Heart left ventricle (tissue), 13 donors: ENCODE measurements at regions not wholly inside any gene's neighbourhood (a gene's known extent, or its start where the extent isn't known, plus 50 kb on each side); places are given as distances from the start of the nearest gene placed in this dataset.

ENCODE experiments used
- CTCF ChIP-seq, 12 donors: fragments of 200-600 bp; sonication (generic) in 4 of 12; IDR thresholded peaks; one replicate each; pipeline versions ENCODE4 v1.5.0 to v1.8.0; 2018 to 2022; ENCODE audit warnings: antibody characterized with exemption in 12 of 12, mild to moderate bottlenecking in 5 of 12
- POLR2A ChIP-seq, 2 donors: fragments of 450-650 bp; IDR thresholded peaks; one replicate each; pipeline ENCODE4 v1.6.1; 2017; ENCODE audit warnings: antibody characterized with exemption in 2 of 2, mild to moderate bottlenecking in 2 of 2, moderate library complexity in 2 of 2
- donor health status: ischemic (EF 13 %, LVEDD 7.1; RV severe dilation, severe dysfunction).
- donor health status: DM: no; HTN: yes; CAD: no.
- donor health status: DM: no; HTN: no; CAD: no.
- donor health status: ischemic (EF 25% LVEDD 6.9; RV normal size, moderate dysfunction).
- donor health status: ischemic (EF 25% LVEDD 5.7; RV mildly dilated, moderate dysfunction).
- donor health status: ischemic (EF 35%, LVEDD 5.7; RV mildly dilated, moderate dysfunction).
- donor health status: nonischemic (EF 11% LVEDD 7.7; RV severe dilation, severe dysfunction).
- donor health status: DM: yes; HTN: yes; CAD: no.
- donor health status: PGD.
- donor health status: ischemic (EF 29% LVEDD 5.4; RV normal size, mild dysfunction).
- donor health status: nonischemic (EF 23%, LVEDD 6.1; RV moderate dilation, normal function).

DNA sequence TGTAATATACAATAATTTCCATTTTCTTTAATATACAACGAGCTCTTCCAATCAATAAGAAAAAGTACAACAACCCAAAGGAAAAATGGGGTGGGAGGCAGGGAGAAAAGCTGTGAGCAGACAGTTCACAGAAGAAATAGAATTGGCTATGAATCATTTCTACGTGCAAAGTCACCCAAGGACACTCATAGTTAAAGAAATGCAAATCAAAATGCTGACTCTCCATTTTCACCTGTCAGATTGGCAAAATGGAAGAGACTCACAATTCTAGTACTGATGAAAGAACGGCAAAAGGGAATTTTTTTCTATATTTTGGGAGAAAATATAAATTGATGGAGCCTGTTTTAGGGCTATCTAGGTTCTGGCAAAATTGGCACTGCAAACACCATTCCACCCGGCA, 116.3 kb upstream of the MEF2A start:
- TF ChIP-seq CTCF (IDR thresholded peaks at IDR 0.05) (no peak), POLR2A (IDR thresholded peaks at IDR 0.05) (no peak)
